Fibroblast of villous mesenchyme (primary cell): ENCODE measurements at regions not wholly inside any gene's neighbourhood (a gene's known extent, or its start where the extent isn't known, plus 50 kb on each side); places are given as distances from the start of the nearest gene placed in this dataset.

Experiments
- DNase-seq: peaks from one replicate; pipeline ENCODE4 v3.0.0-alpha.2; 2010; ENCODE audit warnings: low read depth
- H3K4me3 ChIP-seq: 2 replicates; pipeline ENCODE4 v1.5.1; 2011; ENCODE audit warnings: low read depth, mild to moderate bottlenecking, low read length
- TF ChIP-seq, protein P1 (sequence below): IDR thresholded peaks from 2 replicates; pipeline ENCODE4 v1.5.1; 2012; ENCODE audit warnings: low read depth, mild to moderate bottlenecking, low read length; ENCODE audit not compliant: insufficient read depth

- DNase-seq, result no peak
- no peak overlapping the region for H3K4me3 ChIP-seq
- TF ChIP-seq, protein P1, sequence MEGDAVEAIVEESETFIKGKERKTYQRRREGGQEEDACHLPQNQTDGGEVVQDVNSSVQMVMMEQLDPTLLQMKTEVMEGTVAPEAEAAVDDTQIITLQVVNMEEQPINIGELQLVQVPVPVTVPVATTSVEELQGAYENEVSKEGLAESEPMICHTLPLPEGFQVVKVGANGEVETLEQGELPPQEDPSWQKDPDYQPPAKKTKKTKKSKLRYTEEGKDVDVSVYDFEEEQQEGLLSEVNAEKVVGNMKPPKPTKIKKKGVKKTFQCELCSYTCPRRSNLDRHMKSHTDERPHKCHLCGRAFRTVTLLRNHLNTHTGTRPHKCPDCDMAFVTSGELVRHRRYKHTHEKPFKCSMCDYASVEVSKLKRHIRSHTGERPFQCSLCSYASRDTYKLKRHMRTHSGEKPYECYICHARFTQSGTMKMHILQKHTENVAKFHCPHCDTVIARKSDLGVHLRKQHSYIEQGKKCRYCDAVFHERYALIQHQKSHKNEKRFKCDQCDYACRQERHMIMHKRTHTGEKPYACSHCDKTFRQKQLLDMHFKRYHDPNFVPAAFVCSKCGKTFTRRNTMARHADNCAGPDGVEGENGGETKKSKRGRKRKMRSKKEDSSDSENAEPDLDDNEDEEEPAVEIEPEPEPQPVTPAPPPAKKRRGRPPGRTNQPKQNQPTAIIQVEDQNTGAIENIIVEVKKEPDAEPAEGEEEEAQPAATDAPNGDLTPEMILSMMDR, result no peak
Observed at GRCh38 chrX:116031331-116031730, 139.2 kb upstream of the AGTR2 start.
